ENCODE measurements at regions not wholly inside any gene's neighbourhood (a gene's known extent, or its start where the extent isn't known, plus 50 kb on each side); places are given as distances from the start of the nearest gene placed in this dataset.
A peak's percentile ranks its signal among the peaks of the same experiment; 100 is the strongest.
"Not testable (repeated sequence)": the region's sequence is repeated elsewhere in the genome, so short reads cannot be mapped to it uniquely, and the experiment has no call there.

DNA sequence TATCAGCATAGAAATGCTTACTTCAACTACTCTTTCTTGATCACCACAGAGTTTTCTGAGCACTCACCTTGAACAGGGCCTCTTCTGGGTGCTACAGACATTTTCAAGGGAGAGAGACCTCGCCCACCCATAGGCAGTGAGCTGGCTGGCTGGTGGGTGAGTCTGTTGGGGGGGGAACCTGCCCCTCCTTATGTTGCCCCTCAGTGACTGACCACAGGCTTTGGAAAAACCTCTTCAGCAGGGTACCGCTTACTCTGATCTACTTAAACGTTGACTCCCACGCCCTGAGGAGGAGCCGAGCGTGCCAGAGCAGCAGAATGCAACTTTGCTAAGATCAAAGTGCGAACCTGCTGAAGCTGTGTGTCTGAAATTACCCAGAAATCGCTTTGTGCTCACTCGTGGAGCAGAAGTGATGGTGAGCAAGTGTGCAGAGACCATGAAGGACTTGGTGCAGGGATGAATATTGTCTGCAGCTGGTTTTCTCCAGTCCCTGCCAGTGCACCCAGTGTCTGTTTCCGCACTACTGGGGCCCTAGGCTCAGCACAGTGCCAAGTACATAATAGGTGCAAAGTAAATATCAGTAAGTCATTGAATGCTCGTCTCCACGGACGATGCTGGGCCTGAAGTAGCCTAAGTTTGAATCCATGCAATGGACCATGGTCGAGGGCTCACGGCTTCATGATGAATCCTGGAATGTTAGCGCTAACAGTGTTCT, 158.7 kb upstream of the IRF2BP2 start:
- Histone ChIP-seq H3K36me3 (no peaks in the 10 kb centered on the region), H3K4me1 (peaks cover 59 to 73% (median 66%) of the 10 kb centered on the region in 10 experiments), H3K9ac (peak overlapping the region in 2 of 11 experiments; percentile 22 to 24; a peak in 2 of 22 replicates), H3K4me3 (no peak overlapping the region), H3K27me3 (no peaks in the 10 kb centered on the region), H3K27ac (peak overlapping the region in 10 of 11 experiments; percentile 6 to 97 (median 28); a peak in 14 of 22 replicates), H4K20me1 (no peaks in the 10 kb centered on the region), H3K9me3 (replicated peaks in 1 of 11) (peaks cover 0 to 5% (median 0%) of the 10 kb centered on the region in 11 experiments; a peak in 3 of 22 replicates), H3K4me2 (peak overlapping the region; percentile 64 to 99 (median 86))
- TF ChIP-seq Cebpa-rat (IDR thresholded peaks at IDR 0.05) = no peak

DNA sequence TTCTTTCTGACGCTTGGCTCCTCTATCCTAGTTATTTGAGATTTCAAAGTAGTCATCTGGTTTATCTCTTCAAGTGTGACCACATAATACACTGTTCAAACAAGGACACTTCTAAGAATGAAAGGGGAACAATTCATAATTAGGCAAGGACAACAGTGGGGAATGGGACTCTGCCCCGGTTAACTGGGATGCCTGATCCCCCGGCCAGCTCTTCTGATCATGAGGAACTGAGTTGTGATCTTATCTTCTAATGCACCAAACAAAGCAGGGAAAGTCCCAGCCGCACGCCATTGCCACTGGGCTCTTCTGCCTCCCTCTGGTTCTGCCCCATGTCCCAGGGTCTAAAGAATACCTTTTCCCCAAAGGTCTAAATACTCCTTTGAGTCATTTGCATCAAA, 158.2 kb upstream of the IRF2BP2 start:
- Histone ChIP-seq H3K4me2 (peak overlapping the region; percentile 64 to 99 (median 86)), H3K36me3 (no peaks in the 10 kb centered on the region), H3K4me3 (no peak overlapping the region), H4K20me1 (no peaks in the 10 kb centered on the region), H3K4me1 (peaks cover 54 to 73% (median 66%) of the 10 kb centered on the region in 10 experiments), H3K27me3 (no peaks in the 10 kb centered on the region), H3K9me3 (replicated peaks in 1 of 11) (0 out of 22 replicates have a peak, but pooled peaks cover 0 to 2% (median 0%) of the 10 kb centered on the region in 11 experiments), H3K9ac (peak overlapping the region in 1 of 11 experiments; percentile 24; a peak in 1 of 22 replicates), H3K27ac (peak overlapping the region in 9 of 11 experiments; percentile 6 to 97 (median 34); a peak in 10 of 22 replicates)
- no peak for TF ChIP-seq Cebpa-rat (IDR thresholded peaks at IDR 0.05)

DNA sequence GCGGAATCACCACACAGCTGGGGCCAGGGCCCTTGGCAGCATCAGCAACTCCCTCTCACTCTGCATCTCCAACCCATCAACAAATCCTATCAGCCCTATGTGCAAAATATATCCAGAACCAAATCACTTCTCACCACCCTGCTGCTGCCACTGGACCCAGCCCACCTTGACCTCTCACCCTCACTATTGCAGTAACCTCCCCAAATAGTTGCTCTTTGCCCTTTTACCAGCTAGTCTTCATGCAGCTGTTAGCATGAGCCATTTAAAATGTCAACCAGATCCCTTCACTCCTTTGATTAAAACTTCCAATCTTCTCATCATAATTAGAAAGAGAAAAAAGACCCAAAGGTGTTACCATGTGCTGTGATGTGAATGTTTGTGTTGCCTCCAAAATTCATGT, 155.7 kb upstream of the IRF2BP2 start:
- Histone ChIP-seq H3K36me3 (no peaks in the 10 kb centered on the region), H3K27me3 (no peaks in the 10 kb centered on the region), H3K4me1 (peaks cover 38 to 61% (median 50%) of the 10 kb centered on the region in 10 experiments), H3K4me3 (no peak overlapping the region), H4K20me1 (no peaks in the 10 kb centered on the region), H3K9me3 (replicated peaks in 1 of 11) (peaks cover 0 to 7% (median 0%) of the 10 kb centered on the region in 11 experiments; a peak in 3 of 22 replicates), H3K9ac (no peak overlapping the region), H3K27ac (no peak overlapping the region), H3K4me2 (no peak overlapping the region)
- no peak for TF ChIP-seq Cebpa-rat (IDR thresholded peaks at IDR 0.05)

DNA sequence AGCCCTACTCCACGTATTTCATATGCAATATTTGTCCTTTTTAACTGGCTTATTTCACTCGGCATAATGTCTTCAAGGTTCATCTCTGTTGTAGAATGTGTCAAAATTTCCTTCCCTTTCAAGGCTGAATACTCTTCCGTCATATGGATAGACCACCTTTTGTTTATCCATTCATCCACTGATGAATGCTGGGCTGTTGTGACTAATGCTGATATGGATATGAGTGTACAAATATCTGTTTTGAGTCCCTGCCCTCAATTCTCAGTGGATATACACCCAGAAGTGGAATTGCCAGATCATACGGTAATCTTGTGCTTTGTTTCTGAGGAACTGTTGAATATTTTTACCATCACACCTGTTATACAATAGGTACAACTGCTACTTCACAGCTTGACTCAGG, 155.2 kb upstream of the IRF2BP2 start:
- peaks cover 38 to 61% (median 50%) of the 10 kb centered on the region in 10 experiments for H3K4me1 ChIP-seq
- no peaks in the 10 kb centered on the region for H3K27me3 ChIP-seq
- peaks cover 0 to 7% (median 0%) of the 10 kb centered on the region in 11 experiments; a peak in 3 of 22 replicates for H3K9me3 ChIP-seq (replicated peaks in 1 of 11)
- no peak overlapping the region for H3K4me3 ChIP-seq
- no peaks in the 10 kb centered on the region for H4K20me1 ChIP-seq
- no peak overlapping the region for H3K27ac ChIP-seq
- TF ChIP-seq Cebpa-rat (IDR thresholded peaks at IDR 0.05) = no peak
- H3K9ac ChIP-seq = no peak overlapping the region
- H3K36me3 ChIP-seq = no peaks in the 10 kb centered on the region
- H3K4me2 ChIP-seq = no peak overlapping the region; a peak in 1 of 22 replicates

DNA sequence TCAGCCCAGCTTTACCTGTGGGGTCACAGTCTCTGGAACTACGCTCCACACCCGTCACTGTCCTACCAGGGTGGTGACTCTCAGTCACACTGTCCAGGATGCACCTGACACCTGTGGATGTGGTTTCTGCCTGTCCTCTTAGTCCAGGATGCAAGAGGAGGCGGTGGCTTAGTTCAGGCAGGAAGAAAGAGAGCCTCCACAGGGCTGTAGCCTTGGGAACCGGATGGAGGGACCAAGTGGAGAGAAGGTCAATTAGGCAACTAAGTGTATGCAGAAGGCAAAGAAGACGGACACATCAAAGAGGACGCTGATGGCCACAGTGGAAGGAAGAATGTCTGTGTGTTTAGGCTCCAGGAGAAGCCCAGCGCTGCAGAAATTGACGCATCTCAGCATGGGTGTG, 153.9 kb upstream of the IRF2BP2 start:
- peak overlapping the region in 4 of 11 experiments; percentile 7 to 44 (median 20); a peak in 5 of 22 replicates for H3K27ac ChIP-seq
- H3K36me3 ChIP-seq = no peaks in the 10 kb centered on the region
- H3K4me2 ChIP-seq = peak overlapping the region in 10 of 11 experiments; percentile 25 to 85 (median 68); a peak in 20 of 22 replicates
- no peak for TF ChIP-seq Cebpa-rat (IDR thresholded peaks at IDR 0.05)
- H3K4me1 ChIP-seq = peaks cover 38 to 61% (median 50%) of the 10 kb centered on the region in 10 experiments
- peaks cover 0 to 7% (median 0%) of the 10 kb centered on the region in 11 experiments; a peak in 4 of 22 replicates for H3K9me3 ChIP-seq (replicated peaks in 1 of 11)
- no peaks in the 10 kb centered on the region for H3K27me3 ChIP-seq
- no peaks in the 10 kb centered on the region for H4K20me1 ChIP-seq
- H3K9ac ChIP-seq = no peak overlapping the region; a peak in 1 of 22 replicates
- H3K4me3 ChIP-seq = no peak overlapping the region

DNA sequence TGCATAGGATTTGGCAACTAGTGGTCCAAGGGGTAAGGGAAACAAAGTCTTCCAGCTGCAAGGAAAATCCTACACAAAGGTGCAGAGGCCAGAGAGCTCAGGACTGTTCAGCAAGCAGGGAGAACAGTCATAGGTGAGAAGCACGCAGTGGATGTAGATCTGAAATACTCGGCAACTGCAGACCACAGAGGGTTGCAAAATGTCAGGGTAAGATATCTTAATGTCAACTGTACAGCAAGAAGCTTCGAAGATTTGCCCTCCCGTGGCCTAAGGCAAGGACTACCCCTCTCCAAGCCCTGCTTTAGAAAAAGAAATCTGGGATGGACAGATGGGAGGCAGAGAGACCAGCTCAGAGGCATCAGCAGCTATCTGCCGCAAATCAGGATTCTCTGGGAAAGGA, 153.4 kb upstream of the IRF2BP2 start:
- H3K9me3 ChIP-seq (replicated peaks in 1 of 11) = peaks cover 0 to 7% (median 0%) of the 10 kb centered on the region in 11 experiments; a peak in 4 of 22 replicates
- H3K9ac ChIP-seq = no peak overlapping the region; a peak in 1 of 22 replicates
- H3K27me3 ChIP-seq = no peaks in the 10 kb centered on the region
- no peaks in the 10 kb centered on the region for H3K36me3 ChIP-seq
- peak overlapping the region in 4 of 11 experiments; percentile 7 to 44 (median 20); a peak in 5 of 22 replicates for H3K27ac ChIP-seq
- peak overlapping the region in 9 of 11 experiments; percentile 42 to 85 (median 71); a peak in 17 of 22 replicates for H3K4me2 ChIP-seq
- no peak for TF ChIP-seq Cebpa-rat (IDR thresholded peaks at IDR 0.05)
- no peak overlapping the region for H3K4me3 ChIP-seq
- H4K20me1 ChIP-seq = no peaks in the 10 kb centered on the region
- H3K4me1 ChIP-seq = peaks cover 35 to 61% (median 50%) of the 10 kb centered on the region in 10 experiments

DNA sequence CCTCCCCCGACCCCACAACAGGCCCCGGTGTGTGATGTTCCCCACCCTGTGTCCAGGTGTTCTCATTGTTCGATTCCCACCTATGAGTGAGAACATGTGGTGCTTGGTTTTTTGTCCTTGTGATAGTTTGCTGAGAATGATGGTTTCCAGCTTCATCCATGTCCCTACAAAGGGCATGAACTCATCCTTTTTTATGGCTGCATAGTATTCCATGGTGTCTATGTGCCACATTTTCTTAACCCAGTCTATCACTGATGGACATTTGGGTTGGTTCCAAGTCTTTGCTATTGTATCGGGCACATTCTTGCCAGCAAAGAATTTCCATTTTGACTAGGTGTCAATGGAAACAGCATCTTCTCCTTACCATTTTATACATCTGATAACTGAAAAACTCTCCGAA, 152.1 kb upstream of the IRF2BP2 start:
- H3K9me3 ChIP-seq (replicated peaks in 1 of 11) = not testable (repeated sequence)

DNA sequence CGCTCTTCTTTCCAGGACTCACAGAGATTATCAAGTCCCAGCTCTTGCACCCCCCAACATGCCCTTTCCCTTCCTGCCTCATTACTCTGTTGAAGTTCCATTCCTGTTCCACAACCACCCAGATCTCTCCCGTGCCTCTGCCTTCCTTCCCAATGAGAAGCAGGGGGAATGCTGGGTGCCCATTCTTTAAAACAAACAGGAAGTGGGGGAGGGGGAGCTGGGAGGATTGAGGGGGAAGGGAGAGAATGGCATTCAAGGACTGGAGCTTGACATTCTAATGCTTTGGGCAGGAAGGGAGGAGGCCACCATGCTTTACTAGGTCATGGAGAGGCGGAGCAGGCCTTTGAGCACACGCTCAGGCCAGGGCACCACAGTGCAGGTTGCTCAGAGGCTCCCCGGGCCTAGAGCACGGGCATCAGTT, 150.3 kb upstream of the IRF2BP2 start:
- no peak overlapping the region for H3K9ac ChIP-seq
- H3K4me2 ChIP-seq = peak overlapping the region; percentile 15 to 72 (median 68); a peak in 17 of 22 replicates
- H3K9me3 ChIP-seq (replicated peaks in 1 of 11) = peaks cover 0 to 4% (median 0%) of the 10 kb centered on the region in 11 experiments; a peak in 5 of 22 replicates

More for the DNA sequence above, 152.1 kb upstream of the IRF2BP2 start:
- H3K4me1 ChIP-seq = peaks cover 26 to 55% (median 45%) of the 10 kb centered on the region in 10 experiments
- not testable (repeated sequence) for H3K4me3 ChIP-seq, H3K36me3 ChIP-seq, H3K27ac ChIP-seq, H3K9ac ChIP-seq, H4K20me1 ChIP-seq, H3K4me2 ChIP-seq, H3K27me3 ChIP-seq

DNA sequence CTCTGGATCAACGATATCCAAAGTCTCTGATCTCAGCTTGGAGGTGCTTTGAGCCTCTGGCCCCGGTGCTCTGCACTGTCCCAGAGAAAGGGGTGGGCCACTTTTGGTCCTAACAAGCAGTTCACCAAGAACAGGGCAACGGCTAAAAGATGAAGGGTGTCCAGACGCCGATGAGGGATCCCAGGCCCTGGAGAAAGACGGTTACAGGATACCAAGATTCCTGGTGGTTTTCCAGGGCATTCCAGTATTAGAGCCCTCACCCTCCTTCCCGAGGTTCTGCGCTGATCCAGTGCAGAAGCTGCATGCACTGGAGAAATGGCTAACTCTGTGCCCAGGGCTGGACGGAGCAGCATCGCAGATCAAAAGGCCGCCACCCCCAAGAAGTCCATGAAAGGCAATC, 149.9 kb upstream of the IRF2BP2 start:
- TF ChIP-seq Cebpa-rat (IDR thresholded peaks at IDR 0.05) = no peak
- peak overlapping the region in 8 of 11 experiments; percentile 29 to 69 (median 54); a peak in 10 of 22 replicates for H3K27ac ChIP-seq
- no peaks in the 10 kb centered on the region for H3K36me3 ChIP-seq
- no peaks in the 10 kb centered on the region for H4K20me1 ChIP-seq
- no peak overlapping the region for H3K4me3 ChIP-seq
- H3K4me2 ChIP-seq = peak overlapping the region; percentile 25 to 72 (median 68); a peak in 21 of 22 replicates
- H3K4me1 ChIP-seq = peaks cover 26 to 55% (median 47%) of the 10 kb centered on the region in 10 experiments
- H3K9ac ChIP-seq = no peak overlapping the region
- no peaks in the 10 kb centered on the region for H3K27me3 ChIP-seq
- peaks cover 0 to 4% (median 0%) of the 10 kb centered on the region in 11 experiments; a peak in 5 of 22 replicates for H3K9me3 ChIP-seq (replicated peaks in 1 of 11)

More for the DNA sequence above, 150.3 kb upstream of the IRF2BP2 start:
- Histone ChIP-seq H3K4me3 (no peak overlapping the region), H3K36me3 (no peaks in the 10 kb centered on the region), H3K27me3 (no peaks in the 10 kb centered on the region), H3K27ac (peak overlapping the region in 5 of 11 experiments; percentile 26 to 63 (median 36); a peak in 6 of 22 replicates), H4K20me1 (no peaks in the 10 kb centered on the region), H3K4me1 (peaks cover 26 to 52% (median 47%) of the 10 kb centered on the region in 10 experiments)
- TF ChIP-seq Cebpa-rat (IDR thresholded peaks at IDR 0.05) = no peak
